ENCODE measurements at regions not wholly inside any gene's neighbourhood (a gene's known extent, or its start where the extent isn't known, plus 50 kb on each side); places are given as distances from the start of the nearest gene placed in this dataset.
A peak's percentile ranks its signal among the peaks of the same experiment; 100 is the strongest.

GRCh38 chr2:223227338-223227737, 175.3 kb downstream of the KCNE4 start:
- no peak for DNase-seq

GRCh38 chr2:223228871-223229270, 176.9 kb downstream of the KCNE4 start:
- no peak for DNase-seq

- no peak for DNase-seq
Observed at GRCh38 chr2:223230352-223230751, 178.4 kb downstream of the KCNE4 start.

GRCh38 chr2:223232285-223232684, 180.3 kb downstream of the KCNE4 start:
- no peak for DNase-seq

GRCh38 chr2:223232896-223233295, 180.9 kb downstream of the KCNE4 start:
- DNase-seq = no peak

GRCh38 chr2:223235986-223236385, 184.0 kb downstream of the KCNE4 start:
- no peak for DNase-seq

GRCh38 chr2:223238301-223238700, 186.3 kb downstream of the KCNE4 start:
- DNase-seq = no peak

- no peak for DNase-seq
Observed at GRCh38 chr2:223243233-223243632, 191.2 kb downstream of the KCNE4 start.

- peak; percentile 51 for DNase-seq
Observed at GRCh38 chr2:223247136-223247535, 195.1 kb downstream of the KCNE4 start.

- no peak for DNase-seq
Observed at GRCh38 chr2:223251656-223252229, 199.8 kb downstream of the KCNE4 start.

- peak; percentile 33 for DNase-seq
Observed at GRCh38 chr2:223260681-223261080, 208.7 kb downstream of the KCNE4 start.

- no peak for DNase-seq
Observed at GRCh38 chr2:223262946-223263345, 211.0 kb downstream of the KCNE4 start.

- DNase-seq = no peak
Observed at GRCh38 chr2:223264541-223265193, 212.7 kb downstream of the KCNE4 start.

- no peak for DNase-seq
Observed at GRCh38 chr2:223267160-223267951, 215.4 kb downstream of the KCNE4 start.

- DNase-seq = no peak
Observed at GRCh38 chr2:223269386-223269785, 217.4 kb downstream of the KCNE4 start.

GRCh38 chr2:223270548-223270947, 218.6 kb downstream of the KCNE4 start:
- DNase-seq = no peak

GRCh38 chr2:223273995-223274394, 222.0 kb downstream of the KCNE4 start:
- no peak for DNase-seq

- no peak for DNase-seq
Observed at GRCh38 chr2:223282221-223282620, 230.2 kb downstream of the KCNE4 start.

GRCh38 chr2:223283329-223283728, 231.3 kb downstream of the KCNE4 start:
- DNase-seq = no peak

GRCh38 chr2:223283771-223284170, 231.8 kb downstream of the KCNE4 start:
- DNase-seq = no peak

- DNase-seq = no peak
Observed at GRCh38 chr2:223285370-223286265, 233.6 kb downstream of the KCNE4 start.

GRCh38 chr2:223294756-223295155, 242.8 kb downstream of the KCNE4 start:
- no peak for DNase-seq

GRCh38 chr2:223297788-223298187, 245.8 kb downstream of the KCNE4 start:
- DNase-seq = no peak

All from dermis blood vessel endothelial cell (primary cell).